ENCODE measurements at regions not wholly inside any gene's neighbourhood (a gene's known extent, or its start where the extent isn't known, plus 50 kb on each side); places are given as distances from the start of the nearest gene placed in this dataset.

GRCh38 chr4:149885896-149886295 lies 70.3 kb upstream of the IQCM start:
- H3K27me3 Mint-ChIP-seq: no peaks in the 10 kb centered on the region
- ChIA-PET POLR2A (no interaction called here), CTCF (no interaction called here)
- no peak overlapping the region for H3K4me3 Mint-ChIP-seq
- no peaks in the 10 kb centered on the region for H3K4me1 Mint-ChIP-seq
- intact Hi-C loops (cut with micrococcal nuclease): no loop called here
- H3K9me3 Mint-ChIP-seq: no peaks in the 10 kb centered on the region
- no peaks in the 10 kb centered on the region for H3K36me3 Mint-ChIP-seq (ENCODE audit: low read depth)
- TF ChIP-seq CTCF (IDR thresholded peaks at IDR 0.05): no peak
- no peak overlapping the region for H3K27ac Mint-ChIP-seq
- DNase-seq (no peak), ATAC-seq (ENCODE audit: low read depth) (no peak)

GRCh38 chr4:149886786-149887490 lies 71.3 kb upstream of the IQCM start:
- ChIA-PET POLR2A (no interaction called here), CTCF (no interaction called here)
- no peak for TF ChIP-seq CTCF (IDR thresholded peaks at IDR 0.05)
- Mint-ChIP-seq H3K36me3 (ENCODE audit: low read depth) (no peaks in the 10 kb centered on the region), H3K9me3 (no peaks in the 10 kb centered on the region), H3K27me3 (no peaks in the 10 kb centered on the region), H3K27ac (no peak overlapping the region), H3K4me1 (no peaks in the 10 kb centered on the region), H3K4me3 (no peak overlapping the region)
- intact Hi-C loops (cut with micrococcal nuclease): no loop called here
- ATAC-seq (ENCODE audit: low read depth): no peak
- DNase-seq: no peak

GRCh38 chr4:149889991-149890390 lies 74.3 kb upstream of the IQCM start:
- Mint-ChIP-seq H3K36me3 (ENCODE audit: low read depth) (no peaks in the 10 kb centered on the region), H3K4me3 (no peak overlapping the region), H3K27ac (no peak overlapping the region), H3K9me3 (no peaks in the 10 kb centered on the region), H3K4me1 (no peaks in the 10 kb centered on the region), H3K27me3 (no peaks in the 10 kb centered on the region)
- POLR2A ChIA-PET: no interaction called here
- intact Hi-C loops (cut with micrococcal nuclease): no loop called here
- TF ChIP-seq CTCF (IDR thresholded peaks at IDR 0.05): no peak
- CTCF ChIA-PET: no interaction called here
- DNase-seq: no peak
- no peak for ATAC-seq (ENCODE audit: low read depth)

- ATAC-seq (ENCODE audit: low read depth) (no peak), DNase-seq (no peak)
- Mint-ChIP-seq H3K27me3 (no peaks in the 10 kb centered on the region), H3K36me3 (ENCODE audit: low read depth) (no peaks in the 10 kb centered on the region), H3K4me1 (no peaks in the 10 kb centered on the region), H3K27ac (no peak overlapping the region), H3K4me3 (no peak overlapping the region), H3K9me3 (no peaks in the 10 kb centered on the region)
- ChIA-PET CTCF (no interaction called here), POLR2A (no interaction called here)
- intact Hi-C loops (cut with micrococcal nuclease): no loop called here
- no peak for TF ChIP-seq CTCF (IDR thresholded peaks at IDR 0.05)
These were observed 74.9 kb upstream of the IQCM start for GRCh38 chr4:149890531-149890930.

- ChIA-PET CTCF (no interaction called here), POLR2A (no interaction called here)
- Mint-ChIP-seq H3K27ac (no peak overlapping the region), H3K9me3 (no peaks in the 10 kb centered on the region), H3K4me1 (no peaks in the 10 kb centered on the region), H3K27me3 (no peaks in the 10 kb centered on the region), H3K36me3 (ENCODE audit: low read depth) (no peaks in the 10 kb centered on the region), H3K4me3 (no peak overlapping the region)
- intact Hi-C loops (cut with micrococcal nuclease): no loop called here
- no peak for DNase-seq
- ATAC-seq (ENCODE audit: low read depth): no peak
- no peak for TF ChIP-seq CTCF (IDR thresholded peaks at IDR 0.05)
These were observed 75.8 kb upstream of the IQCM start for GRCh38 chr4:149891426-149891825.
